Renal cortical epithelial cell (primary cell): ENCODE measurements at regions not wholly inside any gene's neighbourhood (a gene's known extent, or its start where the extent isn't known, plus 50 kb on each side); places are given as distances from the start of the nearest gene placed in this dataset.

Experiments
- DNase-seq: peaks from one replicate; pipeline ENCODE4 v3.0.0-alpha.2; 2011; ENCODE audit warnings: low read depth

DNA sequence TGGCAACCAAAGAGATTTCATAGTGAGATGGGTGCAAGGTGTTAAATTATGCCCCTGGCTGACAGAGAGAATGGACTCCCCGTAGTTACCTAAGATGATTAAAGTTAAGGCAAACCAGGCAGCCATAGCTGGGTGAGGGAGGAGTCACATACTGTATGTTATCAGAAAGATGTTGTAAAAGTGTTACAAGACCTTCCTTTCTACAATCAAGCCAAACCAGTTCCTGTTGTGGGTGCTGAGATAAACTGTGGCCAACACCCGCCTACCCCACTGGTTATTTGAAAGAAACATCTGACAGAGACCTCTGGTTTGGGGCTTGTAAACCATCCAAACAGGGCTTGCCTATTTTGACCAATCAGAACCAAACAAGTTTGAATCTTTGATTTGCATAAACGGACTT, 684.7 kb upstream of the NUDT12 start:
- DNase-seq, result no peak

DNA sequence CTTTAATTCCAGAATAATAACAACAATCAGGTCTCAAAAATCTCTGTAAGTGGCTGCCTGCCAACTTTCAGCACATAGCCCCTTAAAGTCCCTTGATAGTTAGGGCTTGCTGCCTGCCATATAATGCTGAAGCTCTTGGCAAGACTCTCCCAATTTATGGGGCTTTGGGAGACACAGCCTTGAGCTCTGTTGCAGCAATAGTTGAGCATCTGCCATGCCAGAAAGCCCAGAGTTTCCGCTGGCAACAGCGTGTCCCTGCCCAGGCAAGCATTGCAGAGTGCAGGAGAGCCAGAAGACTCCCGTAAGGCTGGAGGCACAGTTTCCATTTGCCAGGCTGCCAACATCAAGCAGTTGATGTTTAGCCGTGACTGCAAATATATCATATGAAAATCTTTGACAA, 678.5 kb upstream of the NUDT12 start:
- no peak for DNase-seq

DNA sequence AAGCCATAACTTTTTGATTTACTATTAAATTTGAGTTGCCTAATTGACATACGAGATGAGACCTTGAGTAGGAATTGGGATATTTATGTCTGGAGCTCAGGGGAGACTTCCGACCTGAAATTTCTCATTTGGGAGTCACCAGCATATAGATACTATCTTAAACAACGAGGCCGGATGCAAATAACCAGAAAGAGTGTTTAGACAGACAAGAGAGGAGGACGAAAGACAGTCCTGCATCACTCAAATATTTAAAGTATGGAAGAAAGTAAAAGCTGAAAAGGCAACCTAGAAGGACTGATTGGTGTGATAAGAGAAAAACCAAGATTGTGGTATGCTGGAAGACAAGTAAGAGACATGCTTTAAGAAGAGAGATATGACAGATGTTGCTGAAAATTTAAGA, 675.0 kb upstream of the NUDT12 start:
- no peak for DNase-seq

DNA sequence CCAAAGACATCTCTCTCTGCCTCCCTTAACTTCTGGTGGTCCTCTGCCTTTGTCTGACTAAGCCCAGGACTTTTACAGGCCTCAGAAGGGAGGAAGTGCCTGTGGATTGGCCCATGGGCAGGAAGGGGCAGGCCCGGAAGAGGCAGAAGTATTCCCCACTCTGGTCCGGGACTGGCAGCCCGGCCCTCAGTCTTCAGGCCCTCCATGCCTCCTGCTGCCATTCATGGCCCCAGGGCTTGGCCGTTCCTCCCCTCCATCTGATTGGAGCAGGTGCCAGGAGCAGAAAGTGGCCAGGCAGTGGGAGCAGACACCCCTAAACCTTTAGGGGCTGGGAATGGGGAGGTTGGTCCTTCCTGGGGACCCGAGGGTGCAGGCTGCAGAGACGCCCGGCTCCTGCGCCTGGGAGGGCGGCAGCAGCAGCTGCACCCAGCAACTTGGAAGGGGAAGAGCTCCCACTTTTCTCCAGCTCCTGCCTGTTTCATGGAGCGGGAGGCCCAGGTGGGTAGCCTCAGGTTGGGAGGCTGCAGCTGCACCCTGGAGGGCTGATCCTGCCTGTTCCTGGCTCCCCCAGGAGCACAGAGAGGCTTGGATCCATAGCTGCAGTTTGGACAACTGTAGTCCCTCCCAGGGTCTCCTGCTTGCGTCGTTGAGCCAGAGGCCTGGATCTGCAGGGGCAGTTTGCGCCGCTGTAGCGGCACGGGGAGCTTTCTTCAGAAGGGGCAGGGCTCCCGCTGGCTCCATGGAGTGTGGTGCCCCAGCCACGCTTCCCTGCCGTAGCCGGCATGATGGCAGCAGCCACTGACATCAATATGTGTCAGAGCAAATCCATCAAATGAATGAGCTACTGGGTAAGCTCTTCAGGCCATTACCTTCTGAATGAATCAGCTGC, 661.5 kb upstream of the NUDT12 start:
- DNase-seq, result no peak

DNA sequence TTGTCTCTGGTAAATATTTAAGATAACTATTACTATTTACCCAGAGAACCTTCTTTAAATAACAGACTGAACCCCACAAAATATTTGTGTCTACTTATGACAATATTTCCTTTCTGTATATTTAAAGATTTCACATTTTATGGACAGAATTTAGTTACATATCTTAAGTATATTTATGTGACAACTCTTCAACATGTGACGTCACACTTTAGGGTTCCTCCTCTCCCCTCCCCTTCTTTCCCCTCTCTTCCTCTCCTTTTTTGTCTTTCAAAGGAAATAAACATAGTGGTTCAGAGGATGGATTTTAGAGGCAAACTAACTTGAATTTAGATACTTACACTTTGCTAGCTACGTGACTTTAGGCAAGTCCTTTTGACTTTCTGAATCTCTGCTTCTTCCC, 655.6 kb upstream of the NUDT12 start:
- DNase-seq, result no peak

DNA sequence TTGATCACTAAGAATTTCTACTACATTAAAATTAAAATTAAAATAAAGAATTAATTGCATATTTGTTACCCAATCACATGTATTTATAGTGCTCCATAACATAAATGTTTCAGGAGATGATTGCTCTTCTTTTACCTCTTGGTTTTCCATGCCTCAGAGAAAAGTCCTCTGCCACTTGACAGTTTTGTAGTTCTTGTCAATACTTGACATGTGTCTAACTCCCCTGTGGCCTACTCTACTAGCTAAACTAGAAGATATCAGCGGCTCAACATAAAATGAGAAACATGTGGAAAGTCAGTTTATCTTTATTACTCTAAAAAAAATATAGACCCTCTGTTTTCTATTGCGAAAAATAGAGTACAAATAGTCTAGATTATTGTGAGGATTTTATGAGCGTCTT, 650.6 kb upstream of the NUDT12 start:
- DNase-seq, result no peak

DNA sequence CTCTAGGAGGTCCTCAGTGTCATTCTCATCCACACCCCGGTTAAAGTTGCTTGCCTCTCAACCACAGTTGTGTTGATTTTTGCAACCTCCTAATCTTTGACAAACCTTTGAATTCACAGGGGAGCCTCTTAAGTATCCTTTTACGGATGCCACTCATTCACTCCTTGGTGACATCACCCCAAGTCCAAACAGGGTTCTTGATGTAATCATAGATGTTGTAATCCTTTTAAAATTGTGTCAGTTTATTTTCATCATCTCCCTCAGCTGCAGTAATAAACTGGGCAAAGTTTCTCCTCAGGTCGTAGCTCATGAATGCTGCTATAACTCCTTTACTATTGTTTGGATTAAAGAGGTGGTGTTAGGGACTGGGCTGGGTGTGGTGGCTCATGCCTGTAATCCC, 637.2 kb upstream of the NUDT12 start:
- DNase-seq, result no peak

DNA sequence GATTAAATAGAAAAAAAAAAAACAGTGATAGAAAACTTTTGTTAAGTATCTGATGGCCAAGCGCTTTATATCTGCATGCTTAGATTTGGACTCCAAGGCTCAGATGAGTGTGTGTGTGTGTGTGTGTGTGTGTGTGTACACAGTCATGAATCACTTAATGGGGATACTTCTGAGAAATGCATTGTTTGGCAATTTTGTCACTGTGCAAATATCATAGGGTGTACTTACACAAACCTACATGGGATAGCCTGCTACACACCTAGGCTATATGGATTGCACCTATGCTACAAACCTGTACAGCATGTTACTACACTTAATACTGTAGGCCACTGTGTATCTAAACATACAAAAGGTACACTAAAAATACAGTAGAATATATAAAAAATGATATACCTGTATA, 635.6 kb upstream of the NUDT12 start:
- DNase-seq, result no peak

DNA sequence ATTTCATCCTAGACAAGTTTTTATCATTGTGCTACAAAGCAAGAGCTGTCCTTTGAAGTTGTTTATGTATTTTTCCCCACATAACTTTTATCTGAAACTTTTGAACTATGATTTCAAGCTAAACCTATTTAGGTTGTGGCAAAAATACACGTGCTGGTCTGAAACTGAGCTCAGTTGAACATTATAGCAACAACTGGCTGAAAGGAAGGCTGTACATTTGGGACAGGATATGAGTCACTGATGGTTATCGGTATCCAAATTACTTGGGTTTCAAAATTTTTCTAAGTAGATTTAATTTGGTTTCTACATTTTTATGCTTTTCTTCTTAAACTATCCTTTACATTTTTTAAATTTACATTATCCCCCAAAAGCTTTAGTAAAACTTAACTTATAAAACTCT, 627.3 kb upstream of the NUDT12 start:
- no peak for DNase-seq

DNA sequence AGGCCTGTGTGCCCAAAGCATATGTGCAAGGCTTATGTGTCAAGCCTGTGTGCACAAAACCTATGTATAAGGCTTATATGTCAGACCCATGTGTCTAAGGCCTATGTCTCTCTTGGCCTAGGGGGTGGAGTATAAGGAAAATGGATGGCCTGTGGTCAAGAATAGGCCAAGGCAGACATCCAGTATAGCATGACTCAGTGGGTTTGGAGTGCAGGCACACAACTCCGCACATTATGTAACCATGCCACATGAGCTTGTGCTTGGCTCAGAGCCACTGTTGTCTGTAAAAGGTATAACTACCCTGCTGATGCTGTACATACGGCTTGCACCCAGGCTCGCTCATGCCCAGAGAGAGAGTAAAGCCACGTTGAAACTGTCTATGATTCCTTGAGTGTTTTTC, 626.4 kb upstream of the NUDT12 start:
- DNase-seq, result no peak

DNA sequence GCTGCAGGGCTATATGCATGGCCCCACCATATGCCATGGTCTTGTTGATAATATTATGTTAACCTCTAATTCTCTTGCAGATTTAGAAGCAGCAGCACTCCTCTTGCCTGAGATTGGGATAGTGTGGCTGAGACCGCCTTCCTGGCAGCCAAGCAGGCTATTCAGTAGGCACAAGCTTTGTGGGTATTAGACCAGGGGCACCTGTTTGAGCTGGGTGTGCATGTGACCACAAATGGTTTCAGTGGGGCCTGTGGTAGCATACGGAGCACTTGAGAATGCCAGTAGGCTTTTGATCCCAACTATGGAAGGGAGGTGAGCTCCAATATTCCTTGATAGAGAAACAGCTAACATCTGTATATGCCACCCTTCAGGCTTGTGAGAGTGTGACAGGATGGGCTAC, 625.1 kb upstream of the NUDT12 start:
- no peak for DNase-seq

DNA sequence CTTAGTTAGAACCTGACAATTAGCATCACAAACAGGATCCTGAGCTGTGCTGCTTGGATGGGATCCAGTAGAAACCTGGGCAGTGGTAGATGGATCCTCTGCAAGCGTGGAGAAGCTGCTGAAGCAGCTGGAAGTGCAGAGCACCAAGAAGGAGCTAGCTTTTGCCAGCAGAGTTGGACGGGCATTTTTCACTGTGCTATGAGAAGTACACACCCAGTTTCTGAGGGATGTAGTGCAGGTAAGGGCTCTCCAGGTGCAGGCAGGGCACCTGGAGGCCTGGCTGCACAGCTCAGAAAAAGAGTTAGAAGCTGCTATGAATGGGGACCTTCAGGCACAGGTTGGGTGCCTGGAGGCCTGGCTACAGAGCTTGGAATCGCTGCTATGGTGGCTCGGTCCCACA, 623.9 kb upstream of the NUDT12 start:
- no peak for DNase-seq

DNA sequence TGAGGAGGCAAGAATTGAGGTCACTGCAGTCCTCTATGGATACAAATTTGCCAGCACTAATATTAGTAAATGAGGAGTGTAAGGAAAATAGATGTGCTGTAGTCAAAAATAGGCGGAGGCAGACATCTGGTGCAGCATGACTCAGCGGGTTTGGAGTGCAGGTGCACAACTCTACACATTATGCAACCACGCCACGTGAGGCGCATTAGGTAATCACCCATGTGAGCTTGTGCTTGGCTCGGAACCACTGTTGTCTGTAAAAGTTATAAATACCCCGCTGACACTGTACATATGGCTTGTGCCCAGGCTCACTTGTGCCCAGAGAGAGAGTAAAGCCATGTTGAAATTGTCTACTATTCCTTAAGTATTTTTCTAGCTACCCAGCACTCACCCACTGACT, 623.5 kb upstream of the NUDT12 start:
- DNase-seq, result no peak

DNA sequence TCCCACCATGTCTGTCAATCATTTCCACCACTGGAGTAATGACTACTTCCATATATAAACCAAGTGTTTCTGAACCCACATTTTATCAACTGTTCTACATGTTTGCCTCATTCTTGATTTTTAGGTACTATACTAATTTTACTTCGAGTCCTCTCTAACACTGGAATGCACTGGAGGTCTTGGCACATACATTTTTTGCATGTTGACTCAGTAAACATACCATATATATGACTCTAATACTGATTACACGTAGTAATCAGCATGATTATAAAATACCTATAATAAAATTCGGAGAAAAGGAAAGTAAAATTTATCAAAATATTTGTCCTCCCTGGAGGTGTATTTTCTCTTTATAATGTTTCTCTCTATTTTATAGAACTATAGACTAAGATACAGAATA, 621.7 kb upstream of the NUDT12 start:
- DNase-seq, result no peak

DNA sequence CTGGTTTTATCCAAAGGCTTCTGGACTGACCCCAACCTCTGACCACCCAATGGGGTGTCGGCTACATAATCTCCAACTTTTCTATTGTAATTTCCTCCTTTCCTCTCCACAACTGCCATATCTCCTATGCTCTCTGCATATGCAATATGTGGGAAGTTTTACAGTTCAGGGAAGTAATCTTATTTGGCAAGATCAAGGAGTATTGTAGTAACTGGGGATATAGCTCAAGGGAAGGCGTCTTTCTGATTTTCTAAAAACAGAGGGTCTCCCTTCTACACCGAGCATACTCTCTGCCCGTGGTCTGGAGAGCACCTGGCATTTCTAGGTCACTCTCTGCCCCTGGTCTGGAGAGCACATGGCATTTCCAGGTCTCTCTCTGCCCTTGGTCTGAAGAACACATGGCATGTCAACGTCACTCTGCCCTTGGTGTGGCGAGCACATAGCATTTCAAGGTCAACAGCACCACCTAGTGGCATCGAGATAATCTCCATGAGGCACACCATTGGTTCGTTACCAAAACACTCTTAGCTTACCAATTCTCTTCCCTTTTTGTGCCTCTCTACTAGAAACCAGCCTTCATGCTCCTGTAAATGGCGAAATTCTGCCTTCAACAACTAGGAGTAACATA, 616.4 kb upstream of the NUDT12 start:
- DNase-seq, result peak; percentile 29

DNA sequence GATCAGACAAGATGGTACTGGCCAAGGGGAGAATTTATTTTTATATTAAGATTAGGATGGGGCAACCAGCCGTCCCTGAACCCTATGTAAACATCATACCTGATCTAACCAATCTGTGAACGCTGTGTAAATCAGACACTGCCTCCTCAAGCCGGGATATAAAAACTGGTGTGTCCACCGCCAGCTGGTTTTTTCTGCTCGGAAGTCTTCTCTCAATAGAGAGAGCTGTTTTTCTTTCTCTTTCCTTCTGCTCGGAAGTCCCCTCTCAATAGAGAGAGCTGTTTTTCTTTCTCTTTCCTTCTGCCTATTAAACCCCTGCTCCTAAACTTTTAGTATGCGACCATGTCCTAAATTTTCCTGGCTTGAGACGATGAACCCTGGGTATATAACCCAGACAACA, 615.5 kb upstream of the NUDT12 start:
- DNase-seq, result no peak

DNA sequence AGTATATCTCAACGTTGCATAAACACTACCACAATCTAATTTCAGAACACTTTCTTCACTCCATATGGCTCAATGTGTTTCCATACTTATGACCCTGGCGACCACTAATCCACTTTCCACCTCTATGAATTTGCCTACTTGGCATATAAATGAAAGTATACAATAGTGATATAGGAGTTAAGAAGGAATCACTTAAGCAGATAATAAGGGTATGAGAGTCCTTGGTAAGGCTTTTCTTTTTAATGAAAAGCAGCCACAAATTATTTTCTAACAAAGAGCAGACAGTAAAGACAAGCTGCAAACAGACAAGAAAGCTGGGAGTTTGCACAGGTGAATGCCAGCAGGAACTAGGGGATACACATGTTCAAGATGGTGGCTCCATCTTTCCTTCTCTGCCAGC, 615.1 kb upstream of the NUDT12 start:
- DNase-seq, result no peak

DNA sequence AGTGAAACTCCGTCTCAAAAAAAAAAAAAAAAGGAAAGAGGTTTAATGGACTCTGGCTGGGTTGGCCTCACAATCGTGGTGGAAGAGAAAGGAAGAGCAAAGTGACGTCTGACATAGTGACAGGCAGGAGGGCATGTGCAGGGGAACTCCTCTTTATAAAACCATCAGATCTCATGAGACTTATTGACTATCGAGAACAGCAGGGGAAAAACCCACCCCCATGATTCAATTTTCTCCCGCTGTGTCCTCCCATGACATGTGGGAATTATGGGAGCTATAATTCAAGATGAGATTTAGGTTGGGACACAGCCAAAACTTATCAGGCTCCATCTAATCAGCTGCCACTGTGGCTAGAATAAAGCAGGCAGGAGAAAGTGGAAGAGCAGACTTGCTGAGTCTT, 610.4 kb upstream of the NUDT12 start:
- no peak for DNase-seq

DNA sequence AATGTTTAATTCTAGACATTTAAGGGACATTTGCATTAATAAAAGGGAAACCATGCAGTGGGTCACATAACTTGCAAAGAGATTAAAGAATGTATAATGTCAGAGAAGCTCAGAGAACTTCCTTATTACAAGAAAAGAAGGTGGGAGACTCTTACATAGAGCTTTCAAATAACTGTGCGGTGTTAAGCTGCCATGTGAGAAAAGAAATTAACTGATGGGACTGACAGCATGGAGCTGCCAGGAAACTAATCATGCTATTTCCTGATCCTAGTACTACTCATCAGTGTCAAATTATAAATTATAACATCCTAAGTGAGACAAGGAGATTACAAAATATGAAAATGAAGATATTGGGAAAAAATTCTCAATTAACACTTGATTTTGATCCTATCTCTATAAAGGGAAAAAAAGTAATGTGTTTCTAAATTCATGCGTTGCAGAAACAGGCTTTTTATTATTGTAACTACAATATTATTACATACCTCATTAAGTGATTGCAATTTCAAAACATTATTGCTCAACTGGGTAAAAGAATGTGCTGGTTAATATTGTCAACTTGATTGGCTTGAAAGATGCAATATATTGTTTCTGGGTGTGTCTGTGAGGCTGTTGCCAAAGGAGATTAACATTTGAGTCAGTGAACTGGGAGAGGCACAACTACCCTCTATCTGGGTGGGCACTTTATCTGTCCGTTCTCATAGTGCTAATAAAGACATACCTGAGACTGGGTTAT, 609.5 kb upstream of the NUDT12 start:
- no peak for DNase-seq

DNA sequence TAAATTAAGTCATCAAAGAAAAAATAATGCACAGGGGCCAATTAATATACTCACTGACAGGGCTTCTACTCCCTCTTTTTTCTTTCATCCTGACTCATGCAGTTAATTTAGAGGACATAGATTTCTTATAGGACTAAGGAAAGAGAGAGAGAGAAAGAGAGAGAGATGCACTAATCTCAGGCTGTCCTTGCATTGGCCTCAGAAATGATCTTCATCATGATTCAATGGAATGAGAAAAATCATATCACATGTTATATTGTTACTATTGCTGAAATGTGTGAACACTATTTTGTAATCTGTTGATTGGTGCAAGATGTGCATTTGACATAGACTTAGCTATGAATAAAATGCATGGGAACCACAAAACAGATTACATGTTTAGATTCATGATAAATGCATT, 608.3 kb upstream of the NUDT12 start:
- DNase-seq, result no peak

DNA sequence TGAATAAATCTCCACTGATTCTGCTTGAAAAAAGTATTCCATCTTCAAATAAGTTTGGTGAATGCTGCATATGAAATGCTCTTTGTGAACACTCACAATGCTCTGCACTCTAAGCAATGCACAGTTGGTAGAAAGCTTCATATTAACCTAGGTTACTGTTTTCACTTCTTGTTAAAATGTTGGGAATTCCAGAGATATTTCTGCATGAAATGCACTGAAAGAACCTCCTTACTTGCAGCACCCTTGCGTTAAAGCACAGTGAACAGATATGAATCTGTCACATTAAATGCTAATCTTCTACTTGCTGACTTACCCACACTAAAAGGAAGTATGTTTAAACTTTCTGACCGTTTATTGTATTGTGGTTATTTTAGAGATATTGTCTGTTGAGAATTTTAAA, 584.1 kb upstream of the NUDT12 start:
- DNase-seq, result no peak

DNA sequence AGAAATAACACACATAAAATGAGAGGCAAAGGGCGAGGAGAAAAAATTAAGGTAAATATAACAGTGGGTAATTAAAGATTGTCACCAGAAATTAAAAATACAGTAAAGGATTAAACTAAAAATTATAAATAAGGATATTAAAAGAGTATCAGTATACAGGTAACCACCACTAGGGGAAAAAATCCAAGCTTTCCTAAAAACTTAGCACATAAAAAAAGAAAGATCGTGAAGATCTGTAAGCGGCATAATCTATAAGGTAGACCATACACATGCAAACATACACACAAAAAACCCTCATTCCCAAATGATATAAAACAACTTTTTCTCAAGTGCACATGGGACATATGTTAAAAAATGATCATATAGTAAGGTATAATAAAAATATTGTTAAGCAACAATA, 577.3 kb upstream of the NUDT12 start:
- DNase-seq, result no peak

DNA sequence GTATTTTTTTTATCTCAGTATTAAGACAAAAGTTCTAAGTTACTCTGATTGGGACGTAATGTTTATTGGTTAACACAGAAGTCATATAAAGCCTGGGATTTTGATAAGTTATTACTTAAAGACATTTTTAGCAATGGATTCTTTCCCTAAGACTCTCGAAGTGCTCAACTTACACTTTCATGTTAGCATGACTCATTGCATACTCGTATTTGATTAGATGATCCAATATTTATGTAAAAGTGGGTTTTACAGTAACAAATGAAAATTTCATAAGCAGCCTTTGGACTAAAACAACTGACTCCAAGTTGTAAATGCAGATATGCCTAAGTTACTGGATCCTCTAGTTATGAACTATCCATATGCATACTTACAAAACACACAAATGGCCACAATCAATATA, 567.7 kb upstream of the NUDT12 start:
- DNase-seq, result no peak
